HL-60 (cell line): ENCODE measurements at regions not wholly inside any gene's neighbourhood (a gene's known extent, or its start where the extent isn't known, plus 50 kb on each side); places are given as distances from the start of the nearest gene placed in this dataset.

Source experiments
- POLR2AphosphoS5 ChIP-seq: IDR thresholded peaks from 2 replicates; pipeline ENCODE4 v1.6.1; 2012; ENCODE audit warnings: low read depth
- TF ChIP-seq, protein P1 (sequence below): IDR thresholded peaks from one replicate; pipeline ENCODE4 v1.5.1; 2011; ENCODE audit warnings: low read length, control low read depth, inconsistent platforms; ENCODE audit not compliant: insufficient read depth
- TF ChIP-seq, protein P2 (sequence below): IDR thresholded peaks from 2 replicates; pipeline ENCODE4 v1.6.1; 2012; ENCODE audit warnings: low read depth; ENCODE audit not compliant: insufficient replicate concordance

DNA sequence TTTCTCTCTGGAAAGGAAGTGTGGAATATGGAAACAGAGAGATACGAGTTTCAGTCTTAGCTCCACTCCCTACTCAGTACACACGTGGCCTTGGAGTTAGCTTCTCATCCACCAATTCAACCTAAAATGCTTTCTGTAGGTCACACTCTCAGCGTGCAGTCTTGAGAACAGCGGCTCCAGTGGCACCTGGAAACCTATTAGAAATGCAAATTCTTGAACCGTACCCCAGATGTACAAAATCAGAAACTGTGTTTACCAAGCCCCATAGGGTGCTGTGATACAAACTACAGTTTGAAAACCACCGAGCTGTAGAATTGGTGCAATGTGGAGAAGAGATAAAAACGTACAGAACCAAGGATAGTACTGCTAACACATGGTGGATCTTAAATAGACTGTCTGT lies 91.1 kb upstream of the SP4 start:
- TF ChIP-seq, protein P1, sequence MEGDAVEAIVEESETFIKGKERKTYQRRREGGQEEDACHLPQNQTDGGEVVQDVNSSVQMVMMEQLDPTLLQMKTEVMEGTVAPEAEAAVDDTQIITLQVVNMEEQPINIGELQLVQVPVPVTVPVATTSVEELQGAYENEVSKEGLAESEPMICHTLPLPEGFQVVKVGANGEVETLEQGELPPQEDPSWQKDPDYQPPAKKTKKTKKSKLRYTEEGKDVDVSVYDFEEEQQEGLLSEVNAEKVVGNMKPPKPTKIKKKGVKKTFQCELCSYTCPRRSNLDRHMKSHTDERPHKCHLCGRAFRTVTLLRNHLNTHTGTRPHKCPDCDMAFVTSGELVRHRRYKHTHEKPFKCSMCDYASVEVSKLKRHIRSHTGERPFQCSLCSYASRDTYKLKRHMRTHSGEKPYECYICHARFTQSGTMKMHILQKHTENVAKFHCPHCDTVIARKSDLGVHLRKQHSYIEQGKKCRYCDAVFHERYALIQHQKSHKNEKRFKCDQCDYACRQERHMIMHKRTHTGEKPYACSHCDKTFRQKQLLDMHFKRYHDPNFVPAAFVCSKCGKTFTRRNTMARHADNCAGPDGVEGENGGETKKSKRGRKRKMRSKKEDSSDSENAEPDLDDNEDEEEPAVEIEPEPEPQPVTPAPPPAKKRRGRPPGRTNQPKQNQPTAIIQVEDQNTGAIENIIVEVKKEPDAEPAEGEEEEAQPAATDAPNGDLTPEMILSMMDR: no peak
- no peak for TF ChIP-seq POLR2AphosphoS5
- TF ChIP-seq, protein P2, sequence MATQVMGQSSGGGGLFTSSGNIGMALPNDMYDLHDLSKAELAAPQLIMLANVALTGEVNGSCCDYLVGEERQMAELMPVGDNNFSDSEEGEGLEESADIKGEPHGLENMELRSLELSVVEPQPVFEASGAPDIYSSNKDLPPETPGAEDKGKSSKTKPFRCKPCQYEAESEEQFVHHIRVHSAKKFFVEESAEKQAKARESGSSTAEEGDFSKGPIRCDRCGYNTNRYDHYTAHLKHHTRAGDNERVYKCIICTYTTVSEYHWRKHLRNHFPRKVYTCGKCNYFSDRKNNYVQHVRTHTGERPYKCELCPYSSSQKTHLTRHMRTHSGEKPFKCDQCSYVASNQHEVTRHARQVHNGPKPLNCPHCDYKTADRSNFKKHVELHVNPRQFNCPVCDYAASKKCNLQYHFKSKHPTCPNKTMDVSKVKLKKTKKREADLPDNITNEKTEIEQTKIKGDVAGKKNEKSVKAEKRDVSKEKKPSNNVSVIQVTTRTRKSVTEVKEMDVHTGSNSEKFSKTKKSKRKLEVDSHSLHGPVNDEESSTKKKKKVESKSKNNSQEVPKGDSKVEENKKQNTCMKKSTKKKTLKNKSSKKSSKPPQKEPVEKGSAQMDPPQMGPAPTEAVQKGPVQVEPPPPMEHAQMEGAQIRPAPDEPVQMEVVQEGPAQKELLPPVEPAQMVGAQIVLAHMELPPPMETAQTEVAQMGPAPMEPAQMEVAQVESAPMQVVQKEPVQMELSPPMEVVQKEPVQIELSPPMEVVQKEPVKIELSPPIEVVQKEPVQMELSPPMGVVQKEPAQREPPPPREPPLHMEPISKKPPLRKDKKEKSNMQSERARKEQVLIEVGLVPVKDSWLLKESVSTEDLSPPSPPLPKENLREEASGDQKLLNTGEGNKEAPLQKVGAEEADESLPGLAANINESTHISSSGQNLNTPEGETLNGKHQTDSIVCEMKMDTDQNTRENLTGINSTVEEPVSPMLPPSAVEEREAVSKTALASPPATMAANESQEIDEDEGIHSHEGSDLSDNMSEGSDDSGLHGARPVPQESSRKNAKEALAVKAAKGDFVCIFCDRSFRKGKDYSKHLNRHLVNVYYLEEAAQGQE: no peak
